ENCODE measurements at regions not wholly inside any gene's neighbourhood (a gene's known extent, or its start where the extent isn't known, plus 50 kb on each side); places are given as distances from the start of the nearest gene placed in this dataset.
"Not testable (repeated sequence)": the region's sequence is repeated elsewhere in the genome, so short reads cannot be mapped to it uniquely, and the experiment has no call there.

DNA sequence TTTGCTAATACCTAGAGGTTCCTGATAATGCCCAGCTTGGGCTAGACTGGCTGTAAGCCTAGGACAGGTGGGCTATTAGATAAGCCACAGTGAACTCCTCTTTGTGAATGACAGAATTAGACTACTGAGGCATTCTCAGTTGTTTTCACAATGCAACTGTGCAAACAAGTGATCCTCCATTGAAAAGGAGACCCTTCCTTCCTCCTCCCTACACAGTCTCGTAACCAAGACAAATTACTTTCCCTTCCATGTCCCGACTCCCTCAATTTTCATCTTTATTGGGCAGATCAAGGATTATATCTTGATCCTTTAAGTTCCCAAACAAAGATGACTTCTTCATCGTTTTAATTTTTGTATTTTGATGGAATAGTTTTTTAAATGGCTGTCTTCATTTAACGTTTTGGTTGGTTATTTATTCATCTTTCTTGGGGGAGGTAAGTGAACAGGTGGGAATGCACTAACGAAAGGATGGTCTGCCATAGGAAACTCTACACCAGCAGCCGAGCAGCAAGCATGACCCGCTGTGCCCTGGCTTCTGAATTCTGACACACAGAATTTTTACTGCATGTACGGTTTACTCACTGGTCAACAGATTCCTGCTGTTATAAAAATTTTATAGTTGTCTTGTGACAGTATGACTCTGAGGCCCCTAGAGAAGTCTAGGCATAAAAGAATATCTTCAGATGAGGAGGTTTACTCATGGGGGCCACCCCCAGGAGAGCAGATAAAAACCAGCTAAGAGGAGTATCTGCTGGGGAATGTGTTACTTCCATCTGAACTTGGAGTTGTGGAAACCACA, 137.5 kb upstream of the TUT7 start:
- DNase-seq (ENCODE audit: low spot score): no peak

DNA sequence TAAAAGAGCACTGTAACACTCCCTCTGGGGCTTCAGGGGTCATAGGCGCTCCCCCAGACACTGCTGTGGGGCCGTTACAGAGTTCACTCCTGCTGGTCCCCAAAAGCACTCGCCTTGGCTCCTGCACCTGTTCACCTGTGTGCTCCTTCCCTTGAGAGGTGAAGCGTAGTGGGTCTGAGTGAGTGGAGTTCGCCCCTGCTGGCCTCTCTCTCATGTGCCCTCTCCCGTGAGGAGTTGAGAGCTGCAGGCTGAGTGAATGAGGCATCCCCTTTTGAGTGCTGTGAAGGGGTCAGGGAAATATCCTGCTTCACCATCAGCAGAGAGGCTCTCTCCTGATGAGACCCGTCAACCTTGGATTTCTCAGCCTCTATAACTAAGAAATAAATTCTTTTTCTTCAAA, 134.6 kb upstream of the TUT7 start:
- no peak for DNase-seq (ENCODE audit: low spot score)

DNA sequence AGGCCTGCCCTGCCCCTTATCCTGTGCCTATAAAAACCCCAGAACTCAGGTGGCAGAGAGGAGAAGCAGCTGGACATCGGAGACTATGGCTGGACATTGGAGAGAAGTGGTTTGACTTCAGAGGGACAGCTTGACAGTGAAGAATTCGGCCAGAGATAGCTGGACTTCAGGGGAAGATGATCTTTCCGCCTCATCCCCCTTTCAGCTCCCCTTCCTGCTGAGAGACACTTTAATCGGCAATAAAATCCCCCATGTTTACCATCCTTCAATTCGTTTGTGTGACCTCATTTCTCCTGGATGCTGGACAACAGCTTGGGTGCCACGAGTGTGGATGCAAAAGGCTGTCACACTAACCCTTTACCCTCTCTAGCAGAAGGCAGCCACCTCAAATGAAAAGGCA, 134.1 kb upstream of the TUT7 start:
- no peak for DNase-seq (ENCODE audit: low spot score)

DNA sequence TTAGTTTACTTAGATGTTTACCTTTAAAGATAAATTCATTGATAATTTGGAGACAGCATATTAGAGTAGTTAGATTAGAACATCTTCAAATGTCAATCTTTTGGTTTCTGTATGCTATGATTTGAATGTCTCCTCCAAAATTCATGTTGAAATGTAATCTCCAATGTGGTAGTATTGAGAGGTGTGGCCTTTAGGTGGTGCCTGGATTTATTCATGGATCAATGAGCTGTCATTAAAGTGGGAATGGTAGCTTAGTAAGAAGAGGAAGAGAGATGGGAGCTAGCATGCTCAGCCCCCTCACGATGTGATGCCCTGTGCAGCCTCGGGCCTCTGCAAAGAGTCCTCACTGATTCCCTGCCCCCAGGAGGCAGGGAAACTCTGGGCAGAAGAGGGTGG, 133.6 kb upstream of the TUT7 start:
- no peak for DNase-seq (ENCODE audit: low spot score)

DNA sequence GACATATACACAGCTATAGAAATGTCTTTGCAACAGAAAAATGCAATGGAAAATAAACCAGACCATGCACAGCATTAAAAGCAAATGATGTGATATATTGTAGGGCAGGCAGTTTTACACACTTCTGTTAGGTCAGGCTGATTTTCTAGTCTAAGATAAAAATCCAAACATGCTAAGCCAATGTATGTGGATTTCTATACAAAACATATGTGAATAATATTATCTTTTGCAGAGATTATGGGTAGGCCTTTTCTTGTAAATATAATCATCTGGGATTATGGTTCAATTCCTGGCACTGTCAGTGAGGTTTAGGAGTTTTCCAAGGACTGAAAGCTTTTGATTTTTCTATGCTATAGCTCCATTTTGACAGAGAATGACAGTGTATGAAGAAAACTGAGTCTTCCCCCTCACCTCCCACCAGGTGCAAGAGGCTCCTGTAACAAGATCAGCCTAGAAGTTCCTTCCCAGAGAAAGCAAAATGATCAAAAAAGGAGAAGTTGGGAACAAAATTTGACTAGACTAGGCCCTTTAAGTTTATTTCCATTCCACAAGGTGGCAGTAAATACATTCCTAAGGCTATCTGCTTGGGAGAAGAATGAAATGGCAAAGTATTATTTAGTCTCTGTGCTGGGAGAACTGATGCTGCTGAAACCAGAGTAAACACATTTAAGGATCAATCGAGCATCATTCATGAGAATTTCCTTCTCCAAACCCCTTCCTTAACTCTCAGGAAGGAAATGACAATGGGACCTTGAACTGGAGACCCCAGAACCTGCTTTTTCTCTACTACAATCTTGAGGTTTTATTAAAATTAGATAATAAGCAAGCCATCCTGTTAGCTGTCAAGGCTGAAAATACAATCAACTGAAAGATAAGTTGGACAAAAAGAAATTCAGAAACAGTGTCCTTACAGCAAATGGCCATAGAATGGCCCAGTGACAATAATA, 133.0 kb upstream of the TUT7 start:
- peak; percentile 60 for DNase-seq (ENCODE audit: low spot score)

DNA sequence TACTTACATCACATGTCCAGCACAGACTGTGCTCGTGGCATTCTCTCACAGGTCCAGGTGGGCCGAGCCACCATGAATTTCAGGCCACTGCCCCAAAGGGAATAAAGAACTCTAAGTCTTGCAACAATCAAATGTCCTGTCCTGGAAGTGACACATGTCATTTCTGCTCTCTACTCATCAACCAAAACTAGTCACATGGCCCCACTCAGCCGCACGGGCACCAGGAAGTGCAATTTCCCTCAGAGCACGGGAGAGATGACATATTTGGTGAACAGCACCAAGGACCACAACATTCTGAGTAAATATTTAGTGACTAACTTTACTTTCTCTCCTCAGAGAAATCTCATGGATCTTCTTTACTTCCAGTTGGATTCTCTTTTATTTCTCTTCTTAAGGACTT, 131.1 kb upstream of the TUT7 start:
- DNase-seq (ENCODE audit: low spot score): no peak

DNA sequence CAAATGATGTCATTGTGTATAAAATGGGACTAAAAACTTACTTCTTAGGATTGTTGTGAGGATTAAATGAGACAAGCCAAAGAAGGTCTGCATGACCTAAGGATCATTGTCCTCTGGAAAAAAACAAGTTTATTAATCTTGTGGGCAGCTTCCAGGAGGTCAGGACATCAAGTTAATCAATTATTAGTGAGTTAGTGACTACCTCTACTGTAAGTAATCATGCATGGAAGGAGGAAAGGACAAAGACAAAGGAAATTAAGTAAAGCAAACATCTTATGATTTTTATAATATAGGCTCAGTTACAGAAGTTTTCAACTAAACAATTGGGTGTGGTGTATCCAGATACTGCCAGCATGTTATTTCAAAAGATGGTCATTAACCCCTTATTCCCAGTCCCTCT, 129.3 kb upstream of the TUT7 start:
- no peak for DNase-seq (ENCODE audit: low spot score)

DNA sequence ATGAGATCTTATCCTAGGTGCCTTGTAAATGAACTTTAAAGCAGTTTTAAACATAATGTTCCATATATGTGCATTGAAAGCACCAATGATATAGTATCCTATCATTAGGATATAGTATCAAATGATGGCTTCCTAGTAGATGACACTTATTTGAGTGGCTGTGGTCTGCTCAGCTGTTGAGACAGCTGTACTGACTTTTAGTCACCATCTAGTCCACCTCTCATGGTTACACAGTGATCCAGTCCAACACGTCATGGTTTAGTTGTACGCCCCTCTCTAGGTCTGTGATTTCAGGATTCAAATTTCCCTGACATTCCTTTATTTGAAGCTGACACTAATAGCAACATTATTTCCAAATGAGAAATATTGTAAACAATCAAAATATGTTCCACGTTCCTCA, 127.3 kb upstream of the TUT7 start:
- DNase-seq (ENCODE audit: low spot score): no peak

DNA sequence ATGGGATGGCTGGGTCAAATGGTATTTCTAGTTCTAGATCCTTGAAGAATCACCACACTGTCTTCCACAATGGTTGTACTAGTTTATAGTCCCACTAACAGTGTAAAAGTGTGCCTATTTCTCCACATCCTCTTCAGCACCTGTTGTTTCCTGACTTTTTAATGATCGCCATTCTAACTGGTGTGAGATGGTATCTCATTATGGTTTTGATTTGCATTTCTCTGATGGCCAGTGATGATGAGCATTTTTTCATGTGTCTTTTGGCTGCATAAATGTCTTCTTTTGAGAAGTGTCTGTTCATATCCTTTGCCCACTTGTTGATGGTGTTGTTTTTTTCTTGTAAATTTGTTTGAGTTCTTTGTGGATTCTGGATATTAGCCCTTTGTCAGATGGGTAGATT, 121.0 kb upstream of the TUT7 start:
- DNase-seq (ENCODE audit: low spot score): not testable (repeated sequence)

DNA sequence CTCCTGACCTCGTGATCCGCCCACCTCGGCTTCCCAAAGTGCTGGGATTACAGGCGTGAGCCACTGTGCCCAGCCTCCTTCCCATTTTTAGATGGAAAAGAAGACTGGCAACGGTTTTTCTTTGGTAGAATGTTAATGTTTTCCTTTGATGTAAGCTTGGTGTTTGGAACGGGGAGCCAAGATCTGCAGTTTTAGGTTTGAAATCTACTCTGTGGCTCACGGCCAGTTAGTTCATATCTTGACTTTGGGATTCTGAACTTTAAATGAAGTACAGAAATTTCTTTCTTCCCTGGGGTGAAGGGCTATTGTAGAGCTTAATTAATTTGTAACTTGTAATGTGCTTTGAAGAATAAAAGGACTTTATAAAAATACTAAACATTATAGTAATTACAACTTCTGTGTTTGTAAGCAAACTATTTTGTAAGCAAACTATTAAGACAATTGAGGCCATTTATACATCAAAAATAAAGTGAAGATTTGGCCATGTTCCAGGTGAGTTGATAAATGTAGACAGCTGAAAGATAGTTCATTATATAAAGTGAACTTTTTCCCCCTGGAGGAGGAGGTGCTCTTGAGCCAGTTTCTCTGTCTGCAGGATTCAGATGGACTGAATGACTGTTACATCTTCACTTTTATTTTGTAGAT, 117.1 kb upstream of the TUT7 start:
- DNase-seq (ENCODE audit: low spot score): no peak

DNA sequence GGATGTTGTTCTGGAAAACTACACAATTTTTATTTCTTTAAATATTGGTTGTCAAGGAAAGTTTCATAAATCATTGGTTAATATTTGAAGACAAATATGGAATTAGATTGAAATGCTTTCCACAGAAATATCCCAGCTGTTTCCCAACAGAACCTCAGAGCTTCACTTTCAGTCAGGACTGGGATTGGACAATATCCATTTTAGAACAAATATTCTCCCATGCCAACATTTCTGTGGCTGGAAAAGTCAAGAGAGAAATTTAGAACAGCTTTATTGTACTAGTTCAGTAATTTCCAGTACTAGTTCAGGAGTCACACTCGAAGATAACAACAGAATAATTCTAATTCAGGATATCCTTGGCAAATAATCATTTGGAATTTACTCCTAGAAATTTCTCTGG, 116.1 kb upstream of the TUT7 start:
- DNase-seq (ENCODE audit: low spot score): no peak

DNA sequence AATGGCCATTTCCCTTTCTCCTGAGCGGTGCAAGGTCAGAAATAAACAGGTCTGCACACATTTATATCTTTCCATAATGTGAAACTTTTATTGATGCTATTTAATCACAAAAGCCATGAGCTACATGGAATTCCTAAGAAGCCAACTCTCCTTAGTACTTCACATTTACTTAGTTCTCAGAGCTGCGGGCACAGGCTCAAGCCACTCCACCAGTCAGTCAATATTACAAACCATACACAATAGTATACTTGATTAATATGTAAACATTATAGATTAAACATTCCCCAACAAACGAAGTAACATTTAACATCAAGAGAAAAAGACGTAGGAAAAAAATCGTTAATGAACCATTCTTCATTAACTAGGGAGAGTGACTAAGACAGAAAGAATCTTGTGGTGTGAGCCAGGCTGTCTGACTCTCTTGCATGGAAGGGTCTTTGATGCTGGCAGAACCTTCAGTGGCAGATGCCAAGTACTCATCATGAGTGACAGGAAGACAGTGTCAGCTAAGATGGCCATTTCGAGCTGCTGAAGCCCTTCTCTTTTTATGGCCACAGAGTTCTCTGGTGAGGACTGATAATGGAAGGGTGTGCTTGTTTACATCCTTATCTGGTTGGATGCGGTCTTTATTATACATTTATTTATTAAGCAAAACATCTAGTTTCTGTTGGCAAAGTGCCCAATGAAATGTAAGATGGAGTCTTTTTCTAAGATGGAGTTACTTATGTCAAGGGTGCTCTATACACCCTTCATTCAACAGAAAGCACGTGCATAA, 115.5 kb upstream of the TUT7 start:
- no peak for DNase-seq (ENCODE audit: low spot score)

DNA sequence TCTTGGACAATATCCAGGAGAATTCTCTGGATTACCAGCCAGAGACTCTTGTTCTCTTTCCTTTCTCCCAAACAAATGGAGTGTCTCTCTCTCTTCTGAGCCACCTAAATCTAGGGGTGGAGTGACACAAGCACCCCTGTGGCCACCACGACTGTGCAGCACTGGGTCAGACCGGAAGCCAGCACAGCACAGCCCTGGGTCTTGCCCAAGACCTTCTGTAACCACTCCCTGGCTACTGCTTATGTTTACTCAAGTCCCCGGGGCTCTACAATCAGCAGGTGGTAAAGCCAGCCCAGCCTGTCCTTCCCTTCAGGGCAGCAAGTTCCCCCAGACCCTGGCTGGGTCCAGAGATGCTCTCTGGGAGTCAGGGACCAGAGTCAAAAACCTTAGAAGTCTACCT, 110.0 kb upstream of the TUT7 start:
- DNase-seq (ENCODE audit: low spot score): no peak

DNA sequence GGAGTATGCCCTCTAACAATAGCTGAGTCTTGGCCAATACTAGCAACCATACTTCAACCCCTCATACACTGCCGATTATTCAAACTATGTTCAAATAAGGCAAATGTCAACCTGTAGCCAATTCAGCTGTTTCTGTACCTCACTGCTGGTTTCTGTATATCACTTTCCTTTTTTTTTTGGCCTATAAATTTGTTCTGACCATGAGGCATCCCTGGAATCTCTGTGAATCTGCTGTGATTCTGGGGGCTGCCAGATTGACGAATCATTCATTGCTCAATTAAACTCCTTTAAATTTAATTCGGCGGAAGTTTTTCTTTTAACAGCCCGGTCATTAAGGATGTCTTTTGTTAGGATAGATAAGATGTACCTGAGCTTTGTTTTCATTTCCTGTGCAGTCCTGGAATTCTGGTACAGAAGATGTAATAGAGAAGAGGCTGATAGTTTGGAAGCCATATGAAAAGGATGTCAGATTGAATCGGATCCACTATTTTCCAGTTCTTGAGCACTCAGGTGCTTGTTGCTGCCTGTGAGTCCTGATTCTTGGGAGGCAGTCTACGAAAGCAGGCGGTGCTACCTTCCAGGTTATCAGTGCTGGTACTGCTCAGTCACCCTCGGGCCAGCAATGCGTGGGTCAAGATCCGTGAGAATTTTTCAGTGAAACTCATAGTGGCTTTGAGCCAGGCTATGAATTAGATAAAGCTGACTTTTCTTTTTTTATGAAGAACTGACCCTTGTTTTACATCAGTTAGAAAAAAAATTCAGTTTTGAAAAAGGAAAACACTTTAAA, 106.2 kb upstream of the TUT7 start:
- DNase-seq (ENCODE audit: low spot score): no peak

DNA sequence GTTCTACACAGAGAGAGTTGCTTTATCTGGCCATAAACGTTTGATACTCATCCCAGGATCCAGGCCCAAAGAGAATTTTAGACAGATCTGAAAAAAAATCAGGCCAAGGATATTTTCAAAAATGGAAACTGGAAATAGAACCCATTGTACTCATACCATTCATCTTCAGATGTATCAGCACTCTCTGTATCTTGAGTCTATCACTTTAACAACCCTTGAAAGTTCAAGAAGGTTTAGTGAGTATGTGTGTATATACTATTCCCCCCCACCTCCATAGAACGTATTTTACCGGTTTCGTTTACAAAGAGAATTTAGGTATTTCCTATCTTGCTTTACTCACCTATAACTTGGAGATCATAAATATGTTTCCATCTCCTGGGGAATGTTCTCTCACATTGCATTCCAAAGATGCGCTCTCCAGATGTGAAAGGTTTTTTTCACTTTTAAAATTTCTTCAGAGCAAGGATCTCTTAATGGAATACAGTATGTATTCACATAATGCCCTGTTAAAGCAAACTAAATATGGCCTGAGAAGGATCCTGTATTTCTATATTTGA, 105.5 kb upstream of the TUT7 start:
- DNase-seq (ENCODE audit: low spot score): no peak

DNA sequence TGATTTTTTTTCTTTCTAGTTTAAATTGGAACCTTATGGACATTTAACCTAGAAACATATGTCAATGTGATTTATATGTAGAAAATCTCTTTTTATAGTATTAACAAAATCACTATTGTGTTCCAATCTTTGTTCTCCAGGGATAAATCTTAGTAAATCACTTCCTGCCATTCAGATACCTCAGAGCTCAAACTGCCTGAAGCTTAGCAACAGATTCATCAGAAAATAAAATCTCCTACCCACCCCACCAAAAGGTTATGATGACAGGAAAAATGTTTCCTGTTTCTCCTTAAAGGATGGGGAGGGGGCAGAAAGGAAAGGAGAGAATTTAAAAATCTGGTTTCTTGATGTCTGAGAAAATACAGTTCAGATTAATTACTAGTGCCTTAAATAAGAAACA, 105.0 kb upstream of the TUT7 start:
- DNase-seq (ENCODE audit: low spot score): no peak

DNA sequence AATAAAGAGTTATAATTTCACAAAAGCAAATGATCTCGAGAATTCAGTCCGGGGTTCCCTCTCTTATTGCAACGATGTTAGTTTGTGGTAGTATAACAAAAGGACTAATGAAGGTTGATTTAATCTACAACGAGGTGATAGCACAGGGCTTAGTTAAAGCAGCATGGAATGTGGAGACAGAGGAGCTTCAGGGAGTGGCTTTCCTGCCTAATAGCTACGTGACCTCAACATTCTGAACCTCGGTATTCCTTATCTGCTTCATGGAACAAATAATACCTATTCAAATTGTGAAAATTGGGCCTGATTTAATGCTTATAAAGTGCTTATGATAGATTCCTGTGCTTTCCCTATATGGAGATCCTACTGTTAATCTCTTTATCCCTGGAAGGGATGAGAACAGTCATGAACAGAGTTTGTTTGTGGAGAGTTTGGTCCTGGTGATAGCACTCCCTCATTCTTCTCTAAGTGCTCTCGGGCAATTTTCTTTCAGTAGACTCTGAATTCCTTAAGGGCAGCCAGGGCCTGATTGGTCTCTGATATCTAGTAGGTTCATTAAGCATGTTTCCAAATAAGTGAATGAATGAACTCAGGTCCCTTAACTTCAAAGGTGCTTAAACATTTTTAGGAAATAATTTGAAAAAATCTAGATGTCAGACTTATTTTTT, 104.1 kb upstream of the TUT7 start:
- DNase-seq (ENCODE audit: low spot score): no peak

DNA sequence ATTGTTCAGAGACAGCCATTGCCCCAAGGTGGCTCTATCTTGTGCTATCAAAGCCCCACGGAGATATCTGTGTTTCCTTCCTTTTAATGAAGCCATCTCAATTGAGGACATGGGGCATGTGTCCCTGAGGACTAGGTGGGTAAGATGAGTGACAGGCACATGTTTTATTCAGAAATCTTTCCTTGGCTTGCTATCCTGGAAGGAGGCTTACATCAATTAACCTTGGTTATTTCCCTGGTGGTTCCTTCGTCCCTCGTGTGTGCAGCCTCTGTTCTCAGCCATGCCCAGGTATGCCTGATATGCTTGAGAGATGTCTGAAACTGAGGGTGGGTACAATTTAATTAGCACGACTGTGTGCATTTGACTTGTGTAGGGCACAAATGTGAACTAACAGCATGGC, 102.2 kb upstream of the TUT7 start:
- DNase-seq (ENCODE audit: low spot score): no peak

DNA sequence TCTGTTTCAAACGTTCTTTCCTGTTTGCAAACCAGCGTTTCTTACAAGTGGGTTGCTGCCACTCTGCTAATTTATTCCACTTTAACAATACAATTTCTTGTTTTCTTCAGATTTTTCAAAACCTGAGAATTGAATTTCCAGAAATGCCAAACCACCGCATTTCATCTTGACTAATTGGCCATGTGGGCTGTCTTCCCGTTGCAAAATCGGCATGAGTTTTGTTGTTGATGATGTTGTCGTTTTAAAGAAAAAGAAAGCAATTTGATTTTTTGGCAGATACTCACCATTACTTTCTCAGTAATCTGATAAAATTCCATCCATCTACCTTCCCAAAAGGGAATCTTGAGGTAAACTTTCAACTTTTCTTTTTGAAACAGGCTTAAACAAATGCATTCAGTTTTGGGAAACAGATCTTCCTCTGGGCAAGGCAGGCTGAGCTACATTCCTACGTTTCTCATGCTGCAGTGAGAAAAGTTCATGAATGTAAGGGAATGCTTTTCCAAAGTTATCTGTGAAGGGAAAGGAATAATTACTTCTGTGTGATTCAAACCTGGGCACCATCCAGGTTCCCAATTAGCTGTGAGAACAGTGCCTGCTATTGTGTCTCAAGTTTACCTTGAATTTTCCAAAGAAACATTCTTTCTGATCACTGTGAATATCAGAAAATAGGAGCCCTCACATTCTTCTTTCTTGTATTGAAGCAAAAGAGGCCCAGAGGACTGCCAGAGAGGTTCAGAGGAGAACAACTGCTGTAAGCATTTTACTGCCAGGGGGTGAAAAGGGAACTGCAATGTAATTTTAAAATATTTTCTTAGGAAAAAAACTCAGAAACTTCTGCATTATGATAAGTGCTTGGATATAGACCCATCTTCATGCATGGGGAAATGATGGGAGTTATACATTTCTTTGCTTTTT, 100.7 kb upstream of the TUT7 start:
- no peak for DNase-seq (ENCODE audit: low spot score)
